ENCODE measurements at regions not wholly inside any gene's neighbourhood (a gene's known extent, or its start where the extent isn't known, plus 50 kb on each side); places are given as distances from the start of the nearest gene placed in this dataset.

- no peak for TF ChIP-seq EZH2phosphoT487 (IDR thresholded peaks at IDR 0.05; ENCODE audit: borderline replicate concordance)
Measured at GRCh38 chr13:27352698-27353097, 71.7 kb upstream of the GTF3A start (continued).

GRCh38 chr13:27353166-27353583 is 71.2 kb upstream of the GTF3A start:
- Histone ChIP-seq H3K4me1 (ENCODE audit: control insufficient read depth in 1 of 2, insufficient read depth in 2 of 2, low read length in 2 of 2) (peaks cover 0 to 4% of the 10 kb centered on the region in 2 experiments; a peak in 2 of 4 replicates), H3K4me2 (ENCODE audit: low read length) (no peak overlapping the region), H3K36me3 (ENCODE audit: control insufficient read depth in 1 of 2, insufficient read depth in 2 of 2, low read length in 2 of 2) (no peaks in the 10 kb centered on the region), H3K79me2 (ENCODE audit: insufficient read depth, low read length) (no peaks in the 10 kb centered on the region), H2AFZ (ENCODE audit: low read depth, low read length, poor library complexity, severe bottlenecking) (no peak overlapping the region), H3K9me2 (ENCODE audit: insufficient read depth) (no peaks in the 10 kb centered on the region), H3K4me3 (replicated peaks in 1 of 2; ENCODE audit: low read depth in 1 of 2, low read length in 2 of 2) (no peak overlapping the region), H3K9ac (ENCODE audit: low read length) (no peak overlapping the region), H4K20me1 (ENCODE audit: insufficient read depth) (no peaks in the 10 kb centered on the region), H3K27ac (ENCODE audit: low read depth, low read length) (no peak overlapping the region), H3K9me3 (ENCODE audit: control insufficient read depth in 1 of 2, insufficient read depth in 1 of 2, low read depth in 1 of 2, low read length in 2 of 2) (no peaks in the 10 kb centered on the region), H3K27me3 (ENCODE audit: insufficient read depth, low read length) (no peaks in the 10 kb centered on the region)
- TF ChIP-seq ZNF274 (IDR thresholded peaks at IDR 0.05; ENCODE audit: low read depth, low read length) (no peak), REST (IDR thresholded peaks at IDR 0.05; ENCODE audit: low read depth) (no peak), SIN3A (IDR thresholded peaks at IDR 0.05; ENCODE audit: low read depth) (no peak), FOSL1 (IDR thresholded peaks at IDR 0.05; ENCODE audit: low read depth) (no peak)
- no TSS peak for BruUV-seq (replicated peaks)
- ChIA-PET RAD21 (ENCODE audit: low non-redundant PET in 1 of 2, low total read pairs in 2 of 2, uncharacterized antibody in 2 of 2, unreplicated experiment in 2 of 2) (no interaction called here), CTCF (interaction anchor here (1.1 to 2.8 kb wide), 4 partner anchors 9 to 406 kb away, joined by 3 to 11 read pairs (median 8); no protein-coding TSS in a partner anchor), POLR2A (no interaction called here)
- DNase-seq (ENCODE audit: low read depth, low spot score) (no peak), ATAC-seq (no peak)
- intact Hi-C loops (cut with micrococcal nuclease) = no loop called here

All from HCT116 (cell line).